ENCODE measurements at regions not wholly inside any gene's neighbourhood (a gene's known extent, or its start where the extent isn't known, plus 50 kb on each side); places are given as distances from the start of the nearest gene placed in this dataset.

DNA sequence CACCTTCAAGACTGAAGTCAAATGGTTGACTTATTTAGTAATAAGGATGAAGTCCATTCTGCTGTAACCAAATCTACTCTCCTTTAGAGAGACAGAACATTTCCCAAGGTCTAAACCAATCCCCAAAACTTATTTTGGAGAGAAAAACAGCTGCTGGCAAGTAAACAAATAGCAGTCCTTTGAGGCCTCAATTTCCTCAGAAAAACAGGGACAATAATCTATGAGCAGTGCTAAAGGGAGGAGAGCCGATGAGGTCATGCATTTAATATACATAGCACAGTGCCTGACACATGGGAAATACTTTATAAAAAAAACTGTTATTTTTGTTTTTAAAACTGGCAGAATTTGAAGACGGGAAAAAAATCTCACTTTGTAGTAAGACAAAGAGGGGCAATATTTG is 526.0 kb downstream of the EPM2A start (continued):
- TF ChIP-seq MAX (IDR thresholded peaks at IDR 0.05) (no peak), KDM1A (IDR thresholded peaks at IDR 0.05; ENCODE audit: borderline replicate concordance, low read length) (no peak)

All from H1 (cell line).